ENCODE measurements at regions not wholly inside any gene's neighbourhood (a gene's known extent, or its start where the extent isn't known, plus 50 kb on each side); places are given as distances from the start of the nearest gene placed in this dataset.

DNA sequence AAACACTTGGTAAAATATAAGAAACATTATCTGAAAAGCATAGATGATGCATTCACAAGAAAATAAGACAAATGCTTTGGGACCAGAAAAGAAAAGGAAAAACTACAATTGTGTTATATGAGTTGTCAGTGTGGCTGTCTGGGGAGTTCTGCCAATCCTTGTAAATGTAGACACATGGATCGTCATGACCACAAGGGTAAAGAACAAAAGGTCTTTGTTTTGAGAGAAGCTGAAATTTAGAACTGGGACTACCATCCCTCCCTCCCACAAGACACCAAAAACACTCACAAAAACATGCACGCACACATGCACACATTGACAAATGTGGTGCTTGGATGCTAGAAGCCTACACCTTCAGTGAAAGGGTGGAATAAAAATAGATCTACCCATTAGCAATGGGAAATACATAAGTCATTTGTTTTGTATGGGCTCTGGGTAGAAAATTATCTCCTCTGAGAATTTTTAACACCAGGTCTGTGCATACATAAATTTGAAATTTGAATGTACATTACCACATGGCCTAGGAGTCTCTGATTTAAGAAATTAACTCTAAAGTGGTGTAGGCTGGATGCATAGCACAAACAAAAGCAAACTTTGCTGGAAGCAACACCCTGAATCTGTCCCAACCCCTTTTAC, 266.2 kb upstream of the SLC39A10 start:
- TF ChIP-seq EZH2phosphoT487 (IDR thresholded peaks at IDR 0.05; ENCODE audit: low read length) (no peak), EZH2 (optimal IDR thresholded peaks at IDR 0.05; ENCODE audit: low read depth, low read length) (no peak)
- TF ChIP-seq, protein P1, sequence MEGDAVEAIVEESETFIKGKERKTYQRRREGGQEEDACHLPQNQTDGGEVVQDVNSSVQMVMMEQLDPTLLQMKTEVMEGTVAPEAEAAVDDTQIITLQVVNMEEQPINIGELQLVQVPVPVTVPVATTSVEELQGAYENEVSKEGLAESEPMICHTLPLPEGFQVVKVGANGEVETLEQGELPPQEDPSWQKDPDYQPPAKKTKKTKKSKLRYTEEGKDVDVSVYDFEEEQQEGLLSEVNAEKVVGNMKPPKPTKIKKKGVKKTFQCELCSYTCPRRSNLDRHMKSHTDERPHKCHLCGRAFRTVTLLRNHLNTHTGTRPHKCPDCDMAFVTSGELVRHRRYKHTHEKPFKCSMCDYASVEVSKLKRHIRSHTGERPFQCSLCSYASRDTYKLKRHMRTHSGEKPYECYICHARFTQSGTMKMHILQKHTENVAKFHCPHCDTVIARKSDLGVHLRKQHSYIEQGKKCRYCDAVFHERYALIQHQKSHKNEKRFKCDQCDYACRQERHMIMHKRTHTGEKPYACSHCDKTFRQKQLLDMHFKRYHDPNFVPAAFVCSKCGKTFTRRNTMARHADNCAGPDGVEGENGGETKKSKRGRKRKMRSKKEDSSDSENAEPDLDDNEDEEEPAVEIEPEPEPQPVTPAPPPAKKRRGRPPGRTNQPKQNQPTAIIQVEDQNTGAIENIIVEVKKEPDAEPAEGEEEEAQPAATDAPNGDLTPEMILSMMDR (IDR thresholded peaks at IDR 0.05; ENCODE audit: low read length) = no peak
- no peak overlapping the region for H3K4me2 ChIP-seq (ENCODE audit: low read depth, low read length)
- H3K9me2 ChIP-seq (replicated peaks; ENCODE audit: insufficient read depth, low read length) = no peaks in the 10 kb centered on the region
- DNase-seq = no peak
- H2AFZ ChIP-seq (ENCODE audit: low read length) = no peak overlapping the region
- no peaks in the 10 kb centered on the region for H3K27me3 ChIP-seq (replicated peaks; ENCODE audit: insufficient read depth, low read length)
- H3F3A ChIP-seq (ENCODE audit: insufficient read depth, low read length) = no peaks in the 10 kb centered on the region
- H3K36me3 ChIP-seq (replicated peaks; ENCODE audit: insufficient read depth, low read length) = no peaks in the 10 kb centered on the region
- no peaks in the 10 kb centered on the region for H3K79me2 ChIP-seq (ENCODE audit: low read length)
- H3K27ac ChIP-seq (ENCODE audit: low read length) = no peak overlapping the region
- H3K4me1 ChIP-seq (ENCODE audit: low read length) = no peaks in the 10 kb centered on the region
- no peak overlapping the region for H3K4me3 ChIP-seq (ENCODE audit: low read length)
- no peak overlapping the region for H3K9ac ChIP-seq (ENCODE audit: low read length)
- H4K20me1 ChIP-seq (ENCODE audit: insufficient read depth, low read length) = no peaks in the 10 kb centered on the region
- H3K9me3 ChIP-seq (replicated peaks; ENCODE audit: insufficient read depth, low read length) = no peaks in the 10 kb centered on the region

DNA sequence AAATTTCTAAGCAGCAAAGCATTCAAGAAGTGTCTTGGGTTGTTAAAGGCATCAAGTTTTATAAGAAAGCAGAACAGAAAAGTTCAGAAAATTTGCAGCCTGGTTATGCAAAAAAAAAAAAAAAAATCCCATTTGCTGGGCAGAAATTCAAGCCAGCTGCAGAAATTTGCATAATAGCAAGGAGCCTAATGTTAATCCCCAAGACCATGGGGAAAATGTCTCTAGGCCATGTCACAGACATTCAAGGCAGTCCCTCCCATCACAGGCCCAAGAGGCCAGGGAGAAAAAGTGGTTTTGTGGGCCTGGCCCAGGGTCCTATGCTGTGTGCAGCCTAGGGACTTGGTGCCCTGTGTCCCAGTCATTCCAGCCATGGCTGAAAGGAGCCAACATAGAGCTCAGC, 269.0 kb upstream of the SLC39A10 start:
- H3K79me2 ChIP-seq (ENCODE audit: low read length) = no peaks in the 10 kb centered on the region
- DNase-seq = no peak
- H3F3A ChIP-seq (ENCODE audit: insufficient read depth, low read length) = no peaks in the 10 kb centered on the region
- no peak overlapping the region for H3K27ac ChIP-seq (ENCODE audit: low read length)
- no peaks in the 10 kb centered on the region for H3K9me3 ChIP-seq (replicated peaks; ENCODE audit: insufficient read depth, low read length)
- no peak overlapping the region for H2AFZ ChIP-seq (ENCODE audit: low read length)
- H3K4me2 ChIP-seq (ENCODE audit: low read depth, low read length) = no peak overlapping the region
- H3K9me2 ChIP-seq (replicated peaks; ENCODE audit: insufficient read depth, low read length) = no peaks in the 10 kb centered on the region
- no peaks in the 10 kb centered on the region for H3K4me1 ChIP-seq (ENCODE audit: low read length)
- H4K20me1 ChIP-seq (ENCODE audit: insufficient read depth, low read length) = no peaks in the 10 kb centered on the region
- H3K27me3 ChIP-seq (replicated peaks; ENCODE audit: insufficient read depth, low read length) = no peaks in the 10 kb centered on the region
- H3K9ac ChIP-seq (ENCODE audit: low read length) = no peak overlapping the region
- no peaks in the 10 kb centered on the region for H3K36me3 ChIP-seq (replicated peaks; ENCODE audit: insufficient read depth, low read length)
- TF ChIP-seq EZH2phosphoT487 (IDR thresholded peaks at IDR 0.05; ENCODE audit: low read length) (no peak), EZH2 (optimal IDR thresholded peaks at IDR 0.05; ENCODE audit: low read depth, low read length) (no peak)
- TF ChIP-seq, protein P1 (IDR thresholded peaks at IDR 0.05; ENCODE audit: low read length) = no peak
- H3K4me3 ChIP-seq (ENCODE audit: low read length) = no peak overlapping the region

DNA sequence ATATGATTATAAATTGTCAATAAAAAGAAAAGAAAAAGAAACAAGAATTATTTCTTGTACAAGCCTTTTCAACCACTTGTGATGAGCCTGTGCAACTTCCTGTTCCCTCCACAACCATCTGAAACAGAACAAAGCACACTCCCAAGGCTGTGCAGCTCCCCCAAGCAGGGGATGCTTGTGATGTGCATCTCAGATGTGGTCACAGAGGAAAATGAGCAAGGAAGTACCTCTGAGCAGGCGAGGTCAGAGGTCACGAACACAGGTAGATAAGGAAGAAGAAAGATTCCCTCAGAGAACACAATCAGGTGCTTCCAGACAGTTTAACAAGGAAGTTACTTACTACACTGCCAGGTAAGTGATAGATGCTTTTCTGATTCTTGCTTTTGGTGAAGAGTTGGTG, 274.8 kb upstream of the SLC39A10 start:
- H3K9me2 ChIP-seq (replicated peaks; ENCODE audit: insufficient read depth, low read length) = no peaks in the 10 kb centered on the region
- TF ChIP-seq, protein P1 (IDR thresholded peaks at IDR 0.05; ENCODE audit: low read length) = no peak
- no peak for TF ChIP-seq EZH2phosphoT487 (IDR thresholded peaks at IDR 0.05; ENCODE audit: low read length)
- H3K4me1 ChIP-seq (ENCODE audit: low read length) = no peaks in the 10 kb centered on the region
- no peak overlapping the region for H3K27ac ChIP-seq (ENCODE audit: low read length)
- H3F3A ChIP-seq (ENCODE audit: insufficient read depth, low read length) = no peaks in the 10 kb centered on the region
- H3K9me3 ChIP-seq (replicated peaks; ENCODE audit: insufficient read depth, low read length) = no peaks in the 10 kb centered on the region
- H3K36me3 ChIP-seq (replicated peaks; ENCODE audit: insufficient read depth, low read length) = no peaks in the 10 kb centered on the region
- H3K9ac ChIP-seq (ENCODE audit: low read length) = no peak overlapping the region
- no peak overlapping the region for H2AFZ ChIP-seq (ENCODE audit: low read length)
- no peak for DNase-seq
- H3K4me2 ChIP-seq (ENCODE audit: low read depth, low read length) = no peak overlapping the region
- H3K4me3 ChIP-seq (ENCODE audit: low read length) = no peak overlapping the region
- no peaks in the 10 kb centered on the region for H4K20me1 ChIP-seq (ENCODE audit: insufficient read depth, low read length)
- no peaks in the 10 kb centered on the region for H3K79me2 ChIP-seq (ENCODE audit: low read length)
- no peaks in the 10 kb centered on the region for H3K27me3 ChIP-seq (replicated peaks; ENCODE audit: insufficient read depth, low read length)
